Uterus (tissue), 3 donors: ENCODE measurements at regions not wholly inside any gene's neighbourhood (a gene's known extent, or its start where the extent isn't known, plus 50 kb on each side); places are given as distances from the start of the nearest gene placed in this dataset.
A peak's percentile ranks its signal among the peaks of the same experiment; 100 is the strongest.

Experiments
- DNase-seq, 2 donors: peaks; one replicate each; pipeline ENCODE4 v3.0.0-alpha.2; 2019 to 2020
- H3K27ac ChIP-seq, 2 donors: fragments of 200-600 bp; sonication (generic); 1 replicate in 1 of 2; 2 replicates in 1 of 2; pipeline ENCODE4 v1.5.1; 2016 to 2018
- H3K27me3 ChIP-seq, 2 donors: fragments of 200-600 bp; sonication (generic); one replicate each; pipeline ENCODE4 v1.5.1; 2018 to 2019; ENCODE audit warnings: control low read depth in 1 of 2
- H3K36me3 ChIP-seq, 2 donors: fragments of 200-600 bp; sonication (generic); one replicate each; pipeline ENCODE4 v1.5.1; 2019; ENCODE audit warnings: control low read depth in 1 of 2
- H3K4me1 ChIP-seq, 2 donors: fragments of 200-600 bp; sonication (generic); one replicate each; pipeline ENCODE4 v1.5.1; 2018 to 2019; ENCODE audit warnings: control low read depth in 1 of 2
- H3K4me3 ChIP-seq, 2 donors: fragments of 200-600 bp; sonication (generic); 1 replicate in 1 of 2; 2 replicates in 1 of 2; pipeline ENCODE4 v1.5.1; 2018 to 2019; ENCODE audit warnings: mild to moderate bottlenecking in 1 of 2
- H3K9me3 ChIP-seq, 2 donors: fragments of 200-600 bp; sonication (generic); one replicate each; pipeline ENCODE4 v1.5.1; 2019; ENCODE audit warnings: control low read depth in 1 of 2
- POLR2A ChIP-seq, 2 donors: fragments of 450-650 bp; IDR thresholded peaks; one replicate each; pipeline ENCODE4 v1.6.1; 2016; ENCODE audit warnings: antibody characterized with exemption in 2 of 2, mild to moderate bottlenecking in 1 of 2, moderate library complexity in 1 of 2
- intact Hi-C: fragments of 100-400 bp; cut with DNase I; formaldehyde crosslinking; loops from one replicate; pipeline ENCODE4 v1.15.1; 2023; ENCODE audit warnings: low total_unique reads
- TF ChIP-seq, protein P1 (sequence below), 4 experiments: fragments of 200-600 bp in 2 of 4; fragments of 450-650 bp in 2 of 4; sonication (generic) in 2 of 4; IDR thresholded peaks; one replicate each; pipeline ENCODE4 v1.5.1; 2016 to 2019; ENCODE audit warnings: antibody characterized with exemption in 4 of 4, mild to moderate bottlenecking in 2 of 4, moderate library complexity in 1 of 4
- donor health status: DM: yes; HTN: yes; CAD: no.

GRCh38 chr6:41419385-41419784, 84.0 kb downstream of the NCR2 start:
- no peaks in the 10 kb centered on the region for H3K4me1 ChIP-seq
- TF ChIP-seq, protein P1, sequence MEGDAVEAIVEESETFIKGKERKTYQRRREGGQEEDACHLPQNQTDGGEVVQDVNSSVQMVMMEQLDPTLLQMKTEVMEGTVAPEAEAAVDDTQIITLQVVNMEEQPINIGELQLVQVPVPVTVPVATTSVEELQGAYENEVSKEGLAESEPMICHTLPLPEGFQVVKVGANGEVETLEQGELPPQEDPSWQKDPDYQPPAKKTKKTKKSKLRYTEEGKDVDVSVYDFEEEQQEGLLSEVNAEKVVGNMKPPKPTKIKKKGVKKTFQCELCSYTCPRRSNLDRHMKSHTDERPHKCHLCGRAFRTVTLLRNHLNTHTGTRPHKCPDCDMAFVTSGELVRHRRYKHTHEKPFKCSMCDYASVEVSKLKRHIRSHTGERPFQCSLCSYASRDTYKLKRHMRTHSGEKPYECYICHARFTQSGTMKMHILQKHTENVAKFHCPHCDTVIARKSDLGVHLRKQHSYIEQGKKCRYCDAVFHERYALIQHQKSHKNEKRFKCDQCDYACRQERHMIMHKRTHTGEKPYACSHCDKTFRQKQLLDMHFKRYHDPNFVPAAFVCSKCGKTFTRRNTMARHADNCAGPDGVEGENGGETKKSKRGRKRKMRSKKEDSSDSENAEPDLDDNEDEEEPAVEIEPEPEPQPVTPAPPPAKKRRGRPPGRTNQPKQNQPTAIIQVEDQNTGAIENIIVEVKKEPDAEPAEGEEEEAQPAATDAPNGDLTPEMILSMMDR (IDR thresholded peaks at IDR 0.05), result no peak
- TF ChIP-seq POLR2A (IDR thresholded peaks at IDR 0.05), result no peak
- no peak overlapping the region for H3K27ac ChIP-seq
- H3K9me3 ChIP-seq, result no peaks in the 10 kb centered on the region
- intact Hi-C loops, result no loop called here
- H3K4me3 ChIP-seq, result no peak overlapping the region
- no peaks in the 10 kb centered on the region for H3K36me3 ChIP-seq
- DNase-seq, result no peak
- H3K27me3 ChIP-seq, result no peaks in the 10 kb centered on the region

DNA sequence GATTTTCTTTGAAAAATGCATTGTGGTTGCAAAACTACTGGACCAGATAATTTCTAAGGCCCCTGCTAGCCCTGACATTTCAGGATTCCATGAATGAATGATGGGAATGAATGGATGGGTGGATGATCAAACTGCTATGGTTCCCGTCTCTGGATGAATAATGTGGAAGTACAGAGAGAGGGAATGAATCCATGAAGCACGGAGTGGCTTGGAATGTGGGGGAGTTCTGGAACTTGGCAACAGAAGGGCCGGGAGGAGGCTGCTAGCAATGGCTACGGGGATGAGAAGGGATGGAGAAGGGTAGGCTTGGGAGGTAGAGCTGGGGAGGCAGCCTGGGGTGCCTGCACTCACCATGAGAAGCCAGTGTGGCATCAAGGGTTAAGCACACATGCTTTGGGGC, 84.8 kb downstream of the NCR2 start:
- intact Hi-C loops, result loop anchor here (5.0 kb wide), 1 partner anchor 177 kb away; no protein-coding TSS in a partner anchor
- TF ChIP-seq, protein P1 (IDR thresholded peaks at IDR 0.05), result no peak
- no peak for TF ChIP-seq POLR2A (IDR thresholded peaks at IDR 0.05)
- H3K4me3 ChIP-seq, result no peak overlapping the region
- no peak for DNase-seq
- H3K27me3 ChIP-seq, result no peaks in the 10 kb centered on the region
- H3K9me3 ChIP-seq, result no peaks in the 10 kb centered on the region
- no peaks in the 10 kb centered on the region for H3K4me1 ChIP-seq
- H3K27ac ChIP-seq, result no peak overlapping the region
- H3K36me3 ChIP-seq, result no peaks in the 10 kb centered on the region

GRCh38 chr6:41422161-41422560, 86.8 kb downstream of the NCR2 start:
- no peaks in the 10 kb centered on the region for H3K4me1 ChIP-seq
- intact Hi-C loops, result loop anchor here (5.0 kb wide), 1 partner anchor 175 kb away; no protein-coding TSS in a partner anchor
- DNase-seq, result no peak
- no peaks in the 10 kb centered on the region for H3K36me3 ChIP-seq
- no peak overlapping the region for H3K4me3 ChIP-seq
- no peaks in the 10 kb centered on the region for H3K9me3 ChIP-seq
- H3K27me3 ChIP-seq, result no peaks in the 10 kb centered on the region
- H3K27ac ChIP-seq, result no peak overlapping the region
- no peak for TF ChIP-seq POLR2A (IDR thresholded peaks at IDR 0.05)
- TF ChIP-seq, protein P1 (IDR thresholded peaks at IDR 0.05), result no peak

DNA sequence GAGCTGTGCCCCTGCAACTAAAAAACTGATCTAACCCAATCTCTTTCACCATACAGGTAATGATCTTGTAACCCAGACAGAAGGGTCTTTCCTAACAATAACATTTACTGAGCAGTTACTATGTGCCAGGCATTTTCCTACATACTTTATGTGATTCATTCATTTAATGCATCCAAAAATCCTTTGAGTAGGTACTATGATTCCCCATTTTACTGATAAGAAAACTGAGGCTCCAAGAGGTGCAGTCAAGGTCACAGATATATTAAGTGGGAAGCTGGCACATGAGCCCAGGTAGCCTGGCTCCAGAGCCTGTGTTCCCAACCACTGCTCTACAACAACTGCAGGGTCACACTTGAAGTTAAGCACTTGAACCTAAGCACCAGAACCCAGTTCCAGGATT, 87.6 kb downstream of the NCR2 start:
- Histone ChIP-seq H3K27ac (no peak overlapping the region), H3K4me1 (no peaks in the 10 kb centered on the region), H3K27me3 (no peaks in the 10 kb centered on the region), H3K36me3 (no peaks in the 10 kb centered on the region), H3K9me3 (no peaks in the 10 kb centered on the region), H3K4me3 (no peak overlapping the region)
- no peak for DNase-seq
- intact Hi-C loops, result loop anchor here (5.0 kb wide), 1 partner anchor 174 kb away; no protein-coding TSS in a partner anchor
- TF ChIP-seq POLR2A (IDR thresholded peaks at IDR 0.05), result no peak

DNA sequence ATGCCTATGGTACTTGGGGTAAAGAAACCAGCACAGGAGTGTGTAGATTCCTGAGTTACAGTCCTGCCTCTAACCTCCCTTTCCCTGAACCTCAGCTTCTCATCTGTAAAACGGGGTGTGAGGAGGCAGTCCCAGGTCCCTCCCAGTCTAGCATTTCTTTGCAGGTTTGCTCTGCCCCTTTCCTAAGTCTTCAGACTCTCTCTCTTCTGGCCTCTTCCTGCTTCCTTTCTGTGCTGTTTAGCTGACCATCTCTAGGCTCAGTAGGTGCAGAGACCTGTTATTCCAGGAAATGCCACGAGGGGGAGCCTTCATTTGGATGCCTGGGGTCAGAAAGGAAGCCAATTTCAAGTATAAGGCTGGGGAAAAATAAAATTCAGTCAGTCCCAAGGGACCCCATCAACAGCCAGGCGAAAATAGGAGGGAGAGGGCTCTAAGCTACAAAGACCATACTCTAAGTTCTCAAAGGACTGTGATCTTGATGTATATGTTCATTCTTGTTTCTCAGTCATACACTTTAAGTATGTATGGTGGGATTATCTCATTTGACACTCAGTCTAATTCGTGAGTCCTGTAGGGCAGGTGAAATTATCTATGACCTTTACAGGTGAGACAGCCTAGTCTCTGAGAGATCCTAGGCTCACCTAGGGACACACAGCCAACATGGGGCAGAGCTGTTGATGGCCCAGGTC, 89.1 kb downstream of the NCR2 start:
- peak; percentile 84 to 90 for DNase-seq
- Histone ChIP-seq H3K4me3 (no peak overlapping the region), H3K9me3 (no peaks in the 10 kb centered on the region), H3K4me1 (peaks cover 0 to 3% of the 10 kb centered on the region in 2 donors), H3K36me3 (no peaks in the 10 kb centered on the region), H3K27ac (no peak overlapping the region), H3K27me3 (no peaks in the 10 kb centered on the region)
- TF ChIP-seq, protein P1 (IDR thresholded peaks at IDR 0.05), result peak; percentile 78 to 91 (median 84)
- no peak for TF ChIP-seq POLR2A (IDR thresholded peaks at IDR 0.05)
- intact Hi-C loops, result loop anchor here (5.0 kb wide), 1 partner anchor 173 kb away; no protein-coding TSS in a partner anchor
